ENCODE measurements at regions not wholly inside any gene's neighbourhood (a gene's known extent, or its start where the extent isn't known, plus 50 kb on each side); places are given as distances from the start of the nearest gene placed in this dataset.

DNA sequence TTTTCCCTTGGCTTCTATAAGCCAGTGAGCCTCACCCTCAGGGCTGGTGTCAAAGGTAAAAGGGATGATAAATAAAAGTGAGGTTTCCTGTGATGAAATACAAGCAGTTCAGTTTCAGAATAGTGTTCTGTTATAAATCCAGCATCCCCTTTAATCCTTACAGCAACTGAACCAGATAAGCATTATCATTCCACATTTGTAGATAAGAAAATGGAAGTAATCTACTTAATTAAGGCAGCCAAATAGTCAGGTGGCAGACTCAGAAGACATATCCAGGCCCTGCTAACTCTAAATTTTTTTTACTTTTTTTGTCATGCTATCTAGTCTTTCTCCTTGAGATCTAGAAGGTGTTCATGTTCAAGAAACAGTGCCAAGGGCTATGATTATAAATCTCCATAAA, 99.4 kb upstream of the SOX21 start:
- TF ChIP-seq, protein P1, sequence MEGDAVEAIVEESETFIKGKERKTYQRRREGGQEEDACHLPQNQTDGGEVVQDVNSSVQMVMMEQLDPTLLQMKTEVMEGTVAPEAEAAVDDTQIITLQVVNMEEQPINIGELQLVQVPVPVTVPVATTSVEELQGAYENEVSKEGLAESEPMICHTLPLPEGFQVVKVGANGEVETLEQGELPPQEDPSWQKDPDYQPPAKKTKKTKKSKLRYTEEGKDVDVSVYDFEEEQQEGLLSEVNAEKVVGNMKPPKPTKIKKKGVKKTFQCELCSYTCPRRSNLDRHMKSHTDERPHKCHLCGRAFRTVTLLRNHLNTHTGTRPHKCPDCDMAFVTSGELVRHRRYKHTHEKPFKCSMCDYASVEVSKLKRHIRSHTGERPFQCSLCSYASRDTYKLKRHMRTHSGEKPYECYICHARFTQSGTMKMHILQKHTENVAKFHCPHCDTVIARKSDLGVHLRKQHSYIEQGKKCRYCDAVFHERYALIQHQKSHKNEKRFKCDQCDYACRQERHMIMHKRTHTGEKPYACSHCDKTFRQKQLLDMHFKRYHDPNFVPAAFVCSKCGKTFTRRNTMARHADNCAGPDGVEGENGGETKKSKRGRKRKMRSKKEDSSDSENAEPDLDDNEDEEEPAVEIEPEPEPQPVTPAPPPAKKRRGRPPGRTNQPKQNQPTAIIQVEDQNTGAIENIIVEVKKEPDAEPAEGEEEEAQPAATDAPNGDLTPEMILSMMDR (conservative IDR thresholded peaks at IDR 0.05; ENCODE audit: low read depth in 2 of 2): no peak
- TF ChIP-seq, protein P2, sequence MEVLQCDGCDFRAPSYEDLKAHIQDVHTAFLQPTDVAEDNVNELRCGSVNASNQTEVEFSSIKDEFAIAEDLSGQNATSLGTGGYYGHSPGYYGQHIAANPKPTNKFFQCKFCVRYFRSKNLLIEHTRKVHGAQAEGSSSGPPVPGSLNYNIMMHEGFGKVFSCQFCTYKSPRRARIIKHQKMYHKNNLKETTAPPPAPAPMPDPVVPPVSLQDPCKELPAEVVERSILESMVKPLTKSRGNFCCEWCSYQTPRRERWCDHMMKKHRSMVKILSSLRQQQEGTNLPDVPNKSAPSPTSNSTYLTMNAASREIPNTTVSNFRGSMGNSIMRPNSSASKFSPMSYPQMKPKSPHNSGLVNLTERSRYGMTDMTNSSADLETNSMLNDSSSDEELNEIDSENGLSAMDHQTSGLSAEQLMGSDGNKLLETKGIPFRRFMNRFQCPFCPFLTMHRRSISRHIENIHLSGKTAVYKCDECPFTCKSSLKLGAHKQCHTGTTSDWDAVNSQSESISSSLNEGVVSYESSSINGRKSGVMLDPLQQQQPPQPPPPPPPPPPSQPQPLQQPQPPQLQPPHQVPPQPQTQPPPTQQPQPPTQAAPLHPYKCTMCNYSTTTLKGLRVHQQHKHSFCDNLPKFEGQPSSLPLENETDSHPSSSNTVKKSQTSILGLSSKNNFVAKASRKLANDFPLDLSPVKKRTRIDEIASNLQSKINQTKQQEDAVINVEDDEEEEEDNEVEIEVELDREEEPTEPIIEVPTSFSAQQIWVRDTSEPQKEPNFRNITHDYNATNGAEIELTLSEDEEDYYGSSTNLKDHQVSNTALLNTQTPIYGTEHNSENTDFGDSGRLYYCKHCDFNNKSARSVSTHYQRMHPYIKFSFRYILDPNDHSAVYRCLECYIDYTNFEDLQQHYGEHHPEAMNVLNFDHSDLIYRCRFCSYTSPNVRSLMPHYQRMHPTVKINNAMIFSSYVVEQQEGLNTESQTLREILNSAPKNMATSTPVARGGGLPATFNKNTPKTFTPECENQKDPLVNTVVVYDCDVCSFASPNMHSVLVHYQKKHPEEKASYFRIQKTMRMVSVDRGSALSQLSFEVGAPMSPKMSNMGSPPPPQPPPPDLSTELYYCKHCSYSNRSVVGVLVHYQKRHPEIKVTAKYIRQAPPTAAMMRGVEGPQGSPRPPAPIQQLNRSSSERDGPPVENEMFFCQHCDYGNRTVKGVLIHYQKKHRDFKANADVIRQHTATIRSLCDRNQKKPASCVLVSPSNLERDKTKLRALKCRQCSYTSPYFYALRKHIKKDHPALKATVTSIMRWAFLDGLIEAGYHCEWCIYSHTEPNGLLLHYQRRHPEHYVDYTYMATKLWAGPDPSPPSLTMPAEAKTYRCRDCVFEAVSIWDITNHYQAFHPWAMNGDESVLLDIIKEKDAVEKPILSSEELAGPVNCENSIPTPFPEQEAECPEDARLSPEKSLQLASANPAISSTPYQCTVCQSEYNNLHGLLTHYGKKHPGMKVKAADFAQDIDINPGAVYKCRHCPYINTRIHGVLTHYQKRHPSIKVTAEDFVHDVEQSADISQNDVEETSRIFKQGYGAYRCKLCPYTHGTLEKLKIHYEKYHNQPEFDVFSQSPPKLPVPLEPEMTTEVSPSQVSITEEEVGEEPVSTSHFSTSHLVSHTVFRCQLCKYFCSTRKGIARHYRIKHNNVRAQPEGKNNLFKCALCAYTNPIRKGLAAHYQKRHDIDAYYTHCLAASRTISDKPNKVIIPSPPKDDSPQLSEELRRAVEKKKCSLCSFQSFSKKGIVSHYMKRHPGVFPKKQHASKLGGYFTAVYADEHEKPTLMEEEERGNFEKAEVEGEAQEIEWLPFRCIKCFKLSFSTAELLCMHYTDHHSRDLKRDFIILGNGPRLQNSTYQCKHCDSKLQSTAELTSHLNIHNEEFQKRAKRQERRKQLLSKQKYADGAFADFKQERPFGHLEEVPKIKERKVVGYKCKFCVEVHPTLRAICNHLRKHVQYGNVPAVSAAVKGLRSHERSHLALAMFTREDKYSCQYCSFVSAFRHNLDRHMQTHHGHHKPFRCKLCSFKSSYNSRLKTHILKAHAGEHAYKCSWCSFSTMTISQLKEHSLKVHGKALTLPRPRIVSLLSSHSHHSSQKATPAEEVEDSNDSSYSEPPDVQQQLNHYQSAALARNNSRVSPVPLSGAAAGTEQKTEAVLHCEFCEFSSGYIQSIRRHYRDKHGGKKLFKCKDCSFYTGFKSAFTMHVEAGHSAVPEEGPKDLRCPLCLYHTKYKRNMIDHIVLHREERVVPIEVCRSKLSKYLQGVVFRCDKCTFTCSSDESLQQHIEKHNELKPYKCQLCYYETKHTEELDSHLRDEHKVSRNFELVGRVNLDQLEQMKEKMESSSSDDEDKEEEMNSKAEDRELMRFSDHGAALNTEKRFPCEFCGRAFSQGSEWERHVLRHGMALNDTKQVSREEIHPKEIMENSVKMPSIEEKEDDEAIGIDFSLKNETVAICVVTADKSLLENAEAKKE (CRISPR knock-in tag; IDR thresholded peaks at IDR 0.05): no peak
- TF ChIP-seq, protein P3, sequence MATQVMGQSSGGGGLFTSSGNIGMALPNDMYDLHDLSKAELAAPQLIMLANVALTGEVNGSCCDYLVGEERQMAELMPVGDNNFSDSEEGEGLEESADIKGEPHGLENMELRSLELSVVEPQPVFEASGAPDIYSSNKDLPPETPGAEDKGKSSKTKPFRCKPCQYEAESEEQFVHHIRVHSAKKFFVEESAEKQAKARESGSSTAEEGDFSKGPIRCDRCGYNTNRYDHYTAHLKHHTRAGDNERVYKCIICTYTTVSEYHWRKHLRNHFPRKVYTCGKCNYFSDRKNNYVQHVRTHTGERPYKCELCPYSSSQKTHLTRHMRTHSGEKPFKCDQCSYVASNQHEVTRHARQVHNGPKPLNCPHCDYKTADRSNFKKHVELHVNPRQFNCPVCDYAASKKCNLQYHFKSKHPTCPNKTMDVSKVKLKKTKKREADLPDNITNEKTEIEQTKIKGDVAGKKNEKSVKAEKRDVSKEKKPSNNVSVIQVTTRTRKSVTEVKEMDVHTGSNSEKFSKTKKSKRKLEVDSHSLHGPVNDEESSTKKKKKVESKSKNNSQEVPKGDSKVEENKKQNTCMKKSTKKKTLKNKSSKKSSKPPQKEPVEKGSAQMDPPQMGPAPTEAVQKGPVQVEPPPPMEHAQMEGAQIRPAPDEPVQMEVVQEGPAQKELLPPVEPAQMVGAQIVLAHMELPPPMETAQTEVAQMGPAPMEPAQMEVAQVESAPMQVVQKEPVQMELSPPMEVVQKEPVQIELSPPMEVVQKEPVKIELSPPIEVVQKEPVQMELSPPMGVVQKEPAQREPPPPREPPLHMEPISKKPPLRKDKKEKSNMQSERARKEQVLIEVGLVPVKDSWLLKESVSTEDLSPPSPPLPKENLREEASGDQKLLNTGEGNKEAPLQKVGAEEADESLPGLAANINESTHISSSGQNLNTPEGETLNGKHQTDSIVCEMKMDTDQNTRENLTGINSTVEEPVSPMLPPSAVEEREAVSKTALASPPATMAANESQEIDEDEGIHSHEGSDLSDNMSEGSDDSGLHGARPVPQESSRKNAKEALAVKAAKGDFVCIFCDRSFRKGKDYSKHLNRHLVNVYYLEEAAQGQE (IDR thresholded peaks at IDR 0.05; ENCODE audit: unreplicated experiment): no peak
- TF ChIP-seq CREB1 (CRISPR knock-in tag; IDR thresholded peaks at IDR 0.05; ENCODE audit: low read depth) (no peak), POLR2AphosphoS5 (IDR thresholded peaks at IDR 0.05; ENCODE audit: low read depth) (no peak), EZH2phosphoT487 (IDR thresholded peaks at IDR 0.05; ENCODE audit: unreplicated experiment) (no peak), STAT1 (IDR thresholded peaks at IDR 0.05; ENCODE audit: unreplicated experiment) (no peak), ZNF331 (CRISPR knock-in tag; IDR thresholded peaks at IDR 0.05; ENCODE audit: low read depth) (no peak), ZNF114 (CRISPR knock-in tag; IDR thresholded peaks at IDR 0.05) (no peak), EZH2 (IDR thresholded peaks at IDR 0.05; ENCODE audit: low read depth, unreplicated experiment) (no peak), NANOG (IDR thresholded peaks at IDR 0.05; ENCODE audit: borderline replicate concordance) (no peak)
